Fibroblast of the conjunctiva (primary cell): ENCODE measurements at regions not wholly inside any gene's neighbourhood (a gene's known extent, or its start where the extent isn't known, plus 50 kb on each side); places are given as distances from the start of the nearest gene placed in this dataset.
A peak's percentile ranks its signal among the peaks of the same experiment; 100 is the strongest.

Experiments
- DNase-seq: peaks from one replicate; pipeline ENCODE4 v3.0.0-alpha.2; 2010; ENCODE audit warnings: low read depth

GRCh38 chr4:141783770-141784169 lies 147.4 kb downstream of the IL15 start:
- DNase-seq, result no peak

- DNase-seq, result no peak
Observed at GRCh38 chr4:141786946-141787345, 150.6 kb downstream of the IL15 start.

DNA sequence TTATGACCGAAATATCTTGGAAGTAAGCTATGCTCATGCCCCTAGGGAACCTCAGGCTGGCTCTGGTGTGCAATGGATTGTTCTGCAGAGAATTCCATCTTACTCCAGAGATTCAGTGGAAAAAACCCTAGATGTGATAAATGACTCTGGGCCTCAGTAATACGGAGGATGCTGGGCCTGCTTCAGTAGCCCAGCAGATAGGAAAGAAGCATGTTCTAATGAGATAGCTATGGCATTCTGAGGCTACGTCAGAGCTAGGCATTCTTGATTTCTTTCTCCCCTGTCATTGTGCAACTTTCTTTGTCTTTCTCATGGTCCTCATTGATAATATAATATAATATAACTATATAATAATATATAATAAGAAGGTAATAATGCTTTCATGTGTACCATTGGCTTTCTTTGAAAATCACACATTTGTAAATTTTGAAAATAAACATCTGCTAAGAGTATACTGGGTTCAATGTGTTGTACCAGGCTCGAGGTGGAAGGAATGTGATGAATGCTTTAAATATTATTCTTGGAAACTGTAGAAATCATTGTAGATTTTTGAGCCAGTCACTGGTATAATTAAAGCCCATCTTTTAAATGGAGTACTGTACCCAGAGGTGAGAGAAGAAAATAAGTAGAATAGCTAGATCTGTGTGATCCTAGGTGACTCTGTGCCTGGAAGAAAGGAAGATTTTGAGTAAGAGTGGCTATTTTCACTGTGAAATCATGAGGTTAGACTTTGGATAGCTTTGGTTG lies 152.0 kb downstream of the IL15 start:
- DNase-seq, result no peak

DNA sequence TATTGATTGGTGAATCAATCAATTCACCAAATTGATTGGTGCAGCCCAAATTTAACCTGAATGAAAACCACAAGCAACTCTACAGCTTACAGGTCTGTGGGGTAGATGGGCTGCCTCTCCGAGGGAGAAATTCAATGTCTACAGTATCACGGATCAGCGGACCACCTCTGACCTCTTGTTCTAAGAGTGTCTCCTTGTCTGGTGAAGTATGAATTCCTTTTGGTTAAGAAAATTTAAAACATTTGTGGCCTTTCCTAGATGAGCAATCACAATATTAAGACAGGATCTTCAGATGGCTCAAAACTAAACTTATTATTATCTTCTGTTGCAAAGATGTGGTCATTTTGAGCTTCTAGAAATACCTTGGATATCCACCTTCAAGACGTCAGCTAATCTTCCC lies 153.3 kb downstream of the IL15 start:
- no peak for DNase-seq

- no peak for DNase-seq
Observed at GRCh38 chr4:141792164-141792563, 155.8 kb downstream of the IL15 start.

DNA sequence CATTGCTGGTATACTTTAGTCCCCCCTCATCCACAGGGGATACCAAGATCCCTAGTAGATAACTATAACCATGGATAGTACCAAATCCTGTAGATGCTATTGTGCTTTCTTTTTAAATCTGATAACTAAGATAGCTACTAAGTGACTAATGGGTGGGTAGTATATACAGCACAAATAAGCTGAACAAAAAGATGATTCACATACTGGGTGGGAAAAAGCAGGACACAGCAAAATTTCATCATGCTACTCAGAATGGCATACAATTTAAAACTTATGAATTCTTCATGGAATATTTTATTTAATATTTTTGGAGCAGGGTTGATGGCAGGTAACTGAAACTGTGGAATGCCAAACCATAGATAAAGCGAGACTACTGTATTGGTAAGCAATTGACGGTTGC lies 161.6 kb downstream of the IL15 start:
- no peak for DNase-seq

DNA sequence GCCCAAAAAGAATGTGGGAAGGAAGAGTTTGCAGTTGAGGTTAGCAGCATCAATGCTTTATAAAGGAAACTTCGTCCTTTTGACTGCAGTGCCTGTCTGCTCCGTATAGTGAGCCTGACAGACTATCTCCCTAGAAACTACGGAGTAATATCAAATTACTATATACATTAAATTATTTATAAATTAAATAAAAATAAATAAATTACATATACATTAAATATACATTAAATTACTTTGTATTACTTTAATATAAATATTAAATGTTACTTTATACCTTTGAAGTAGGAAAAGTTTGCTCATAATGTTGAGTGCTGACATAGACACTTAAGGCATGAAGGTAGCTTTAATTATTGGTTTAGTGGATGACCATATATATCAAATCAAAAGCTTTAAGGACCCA lies 165.2 kb downstream of the IL15 start:
- DNase-seq, result no peak

DNA sequence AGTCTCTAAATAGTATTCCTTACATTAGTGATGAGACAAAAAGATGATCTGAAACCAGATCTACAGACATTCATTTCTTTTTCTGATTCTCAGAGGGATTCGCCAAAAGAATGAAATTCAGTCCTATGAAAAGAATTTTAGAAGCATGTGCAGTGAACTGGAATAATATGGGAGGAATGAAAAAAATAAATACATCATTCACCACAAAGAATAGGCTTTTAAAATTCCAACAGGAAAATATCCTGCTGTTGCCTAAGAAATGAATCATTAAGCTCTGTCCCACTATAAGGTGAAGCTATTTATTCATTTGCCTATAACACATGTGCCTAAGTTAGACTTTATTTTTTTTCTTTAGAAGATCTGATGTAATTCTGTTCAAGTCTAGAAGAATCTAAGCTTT lies 165.9 kb downstream of the IL15 start:
- no peak for DNase-seq

DNA sequence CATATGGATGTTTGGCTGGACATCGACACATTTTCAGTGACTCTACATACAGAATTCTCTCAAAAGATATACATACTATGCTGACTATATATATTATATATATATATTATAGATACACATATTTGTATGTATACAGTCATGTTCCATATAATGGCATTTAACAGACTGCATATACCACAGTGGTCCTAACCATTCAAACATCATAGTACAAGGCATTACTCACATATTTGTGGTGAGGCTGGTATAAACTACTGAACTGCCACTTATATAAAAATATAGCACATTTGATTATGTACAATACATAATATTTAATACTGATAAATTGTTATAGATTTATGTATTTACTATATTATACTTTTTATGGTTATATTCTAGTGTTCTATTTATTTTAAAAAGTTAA lies 168.5 kb downstream of the IL15 start:
- DNase-seq, result no peak

DNA sequence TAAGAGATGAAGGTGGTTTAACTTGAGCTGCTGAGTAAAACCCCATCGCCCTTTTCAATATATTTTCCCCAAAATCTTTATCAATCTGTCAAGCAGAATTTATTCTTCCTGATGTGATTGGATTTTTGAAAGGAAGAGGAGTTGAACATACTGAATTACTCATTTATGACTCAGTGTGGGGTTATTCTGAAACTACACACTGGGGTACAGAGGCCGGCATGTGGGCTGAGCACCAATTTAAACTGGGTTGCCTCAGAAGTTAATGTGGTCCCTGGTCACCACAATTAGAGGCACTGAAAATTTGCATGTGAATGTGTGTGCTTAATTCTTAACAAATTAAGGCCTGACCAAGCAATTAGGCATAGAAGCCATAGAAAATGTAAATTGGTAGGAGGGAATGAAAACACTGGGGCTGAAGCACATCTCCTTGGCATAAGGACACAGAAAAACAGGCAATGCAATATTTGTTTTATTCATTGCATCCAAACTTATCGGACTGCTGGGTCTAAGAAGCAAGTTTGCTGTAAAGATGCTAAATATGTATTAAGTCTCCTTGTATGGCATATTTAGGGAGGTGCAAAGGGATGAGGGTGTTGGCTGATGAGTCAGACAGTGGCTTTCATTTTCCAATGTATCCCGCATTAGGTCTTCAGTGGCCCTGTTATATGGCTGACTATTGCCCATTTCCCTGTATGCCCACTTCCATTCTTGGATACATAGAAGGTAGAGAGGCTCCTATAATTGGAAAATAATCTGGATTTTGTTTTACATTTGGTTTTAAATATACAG lies 170.9 kb downstream of the IL15 start:
- DNase-seq, result no peak

GRCh38 chr4:141810038-141810711 lies 173.8 kb downstream of the IL15 start:
- DNase-seq, result no peak

DNA sequence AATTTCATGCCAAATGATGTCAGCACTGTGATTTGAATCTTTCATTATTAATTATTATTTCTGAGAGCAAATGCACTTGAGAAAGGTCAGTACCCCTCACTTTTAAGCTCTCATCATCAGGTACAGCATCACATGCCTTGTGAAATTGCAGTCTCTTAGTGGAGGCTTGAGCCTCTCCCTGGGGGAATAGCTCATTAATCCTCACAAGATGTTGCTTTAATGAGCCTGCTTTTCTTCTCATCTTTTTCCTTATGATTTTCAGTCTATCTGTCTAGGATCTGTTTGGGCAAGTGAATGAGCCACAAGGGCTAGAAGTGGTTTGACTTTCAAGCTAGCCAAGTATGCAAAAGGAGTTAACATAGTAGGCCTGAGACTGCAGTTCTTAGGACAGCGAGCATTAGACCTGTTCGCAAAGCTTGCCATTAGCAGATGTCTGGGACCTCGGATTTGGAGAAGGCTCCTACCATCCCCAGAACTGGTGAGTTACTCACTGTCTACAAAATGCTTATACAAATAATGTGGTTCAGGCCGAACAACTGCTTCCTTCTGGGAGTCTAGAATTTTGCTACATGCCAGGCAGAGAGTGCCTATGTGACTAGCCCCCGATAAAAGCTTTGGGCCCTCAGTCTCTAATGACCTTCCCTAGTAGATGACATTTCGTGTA lies 174.5 kb downstream of the IL15 start:
- no peak for DNase-seq

DNA sequence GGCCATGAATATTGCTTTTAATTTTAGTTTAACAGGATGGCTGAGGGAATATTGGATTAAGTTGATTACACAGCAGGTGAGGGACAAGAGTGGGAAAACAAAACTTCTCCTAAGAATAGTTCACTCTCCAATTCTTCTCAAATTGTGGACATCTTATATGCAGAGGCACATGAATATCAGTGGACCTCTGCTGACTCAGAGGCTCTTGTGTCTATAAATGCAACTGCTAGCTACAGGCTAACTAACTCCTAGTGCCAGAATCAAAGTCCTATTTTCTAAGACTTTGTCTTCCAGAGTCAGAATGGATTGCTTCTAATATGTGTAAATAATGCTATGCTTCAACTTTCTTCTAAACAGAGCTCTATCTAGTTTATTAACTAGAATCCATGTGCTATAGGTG lies 175.8 kb downstream of the IL15 start:
- DNase-seq, result no peak

GRCh38 chr4:141814499-141814898 lies 178.1 kb downstream of the IL15 start:
- DNase-seq, result no peak

DNA sequence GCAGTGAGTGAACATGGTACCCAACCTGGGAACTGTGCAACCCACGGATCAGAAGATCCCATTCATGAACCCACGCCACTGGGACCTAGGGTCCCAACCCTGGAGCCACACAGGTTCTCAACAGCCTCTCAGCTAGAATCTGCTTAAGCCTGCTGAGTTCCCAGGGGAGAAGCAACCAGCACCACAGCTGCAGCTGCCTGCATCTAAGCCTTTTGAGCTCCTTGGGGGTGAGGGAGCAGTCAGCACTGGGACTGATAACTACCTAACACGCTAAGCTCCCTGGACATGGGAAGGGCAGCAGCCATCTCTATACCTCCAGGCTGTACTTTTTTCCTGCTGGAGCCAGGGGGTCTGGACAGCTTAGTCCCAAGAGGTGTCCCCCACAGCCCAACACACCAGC lies 179.3 kb downstream of the IL15 start:
- DNase-seq, result no peak

GRCh38 chr4:141826260-141826659 lies 189.9 kb downstream of the IL15 start:
- no peak for DNase-seq

DNA sequence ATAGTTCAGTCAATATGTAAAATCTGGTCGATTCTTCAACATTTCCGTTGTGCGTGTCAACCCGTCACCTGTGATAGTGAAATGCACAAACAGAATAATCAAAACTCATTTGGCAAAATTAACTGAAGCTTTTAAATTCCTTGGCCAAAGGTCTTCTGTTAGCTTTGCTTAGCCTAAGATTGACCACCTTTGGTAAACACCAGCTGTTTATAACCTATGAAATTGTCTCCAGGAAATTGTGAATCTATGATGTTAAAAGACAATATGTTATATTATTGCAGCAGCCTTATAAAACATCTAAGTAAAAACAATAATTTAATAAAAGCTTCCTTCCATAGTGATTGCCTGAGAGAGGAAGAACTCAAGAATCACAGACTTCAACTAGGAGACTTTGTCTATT lies 196.8 kb downstream of the IL15 start:
- no peak for DNase-seq

DNA sequence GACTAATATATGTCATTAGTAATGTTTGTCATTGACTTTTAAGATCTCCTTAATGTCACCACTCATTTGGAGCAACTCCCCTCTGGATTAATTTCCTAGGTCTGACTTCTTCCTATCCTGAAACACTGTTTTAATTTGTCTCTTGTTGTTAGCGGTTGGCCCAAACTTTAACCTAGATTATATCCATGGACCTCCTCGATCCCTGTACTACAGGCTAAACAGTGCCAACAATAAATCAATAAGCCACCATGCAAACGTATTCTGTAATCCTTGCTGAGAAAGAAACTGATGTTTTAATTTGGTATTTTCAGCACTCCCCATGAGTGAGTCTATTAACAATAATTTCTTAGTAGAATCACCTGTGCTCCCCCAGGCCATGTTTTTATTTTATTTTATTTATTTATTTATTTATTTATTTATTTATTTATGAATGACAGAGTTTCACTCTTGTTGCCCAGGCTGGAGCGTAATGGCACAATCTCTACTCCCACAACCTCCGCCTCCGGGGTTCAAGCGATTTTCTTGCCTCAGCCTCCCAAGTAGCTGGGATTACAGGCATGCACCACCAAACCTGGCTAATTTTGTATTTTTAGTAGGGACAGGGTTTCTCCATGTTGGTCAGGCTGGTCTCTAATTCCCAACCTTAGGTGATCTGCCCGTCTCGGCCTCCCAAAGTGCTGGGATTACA lies 204.1 kb downstream of the IL15 start:
- no peak for DNase-seq

- DNase-seq, result no peak
Observed at GRCh38 chr4:141843136-141843535, 206.8 kb downstream of the IL15 start.

GRCh38 chr4:141845901-141846300 lies 209.5 kb downstream of the IL15 start:
- no peak for DNase-seq

DNA sequence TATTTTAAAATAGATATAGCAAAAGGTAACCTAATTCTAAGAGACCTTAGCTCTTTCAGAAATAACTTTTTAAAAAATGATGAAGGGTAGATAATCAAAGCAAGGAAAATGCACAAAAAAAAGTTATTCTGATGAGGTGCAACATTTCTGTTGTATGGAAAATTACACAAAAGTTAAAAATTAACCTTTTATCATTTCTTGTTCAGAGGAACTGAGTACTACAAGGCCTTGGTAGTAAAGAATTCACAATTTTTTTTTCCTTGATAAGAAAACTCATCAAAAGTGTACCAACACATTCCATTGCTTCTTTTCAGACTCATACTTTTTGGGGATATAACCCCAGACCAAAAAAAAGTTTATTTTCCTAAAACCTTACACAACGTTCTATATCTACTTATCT lies 213.0 kb downstream of the IL15 start:
- no peak for DNase-seq

DNA sequence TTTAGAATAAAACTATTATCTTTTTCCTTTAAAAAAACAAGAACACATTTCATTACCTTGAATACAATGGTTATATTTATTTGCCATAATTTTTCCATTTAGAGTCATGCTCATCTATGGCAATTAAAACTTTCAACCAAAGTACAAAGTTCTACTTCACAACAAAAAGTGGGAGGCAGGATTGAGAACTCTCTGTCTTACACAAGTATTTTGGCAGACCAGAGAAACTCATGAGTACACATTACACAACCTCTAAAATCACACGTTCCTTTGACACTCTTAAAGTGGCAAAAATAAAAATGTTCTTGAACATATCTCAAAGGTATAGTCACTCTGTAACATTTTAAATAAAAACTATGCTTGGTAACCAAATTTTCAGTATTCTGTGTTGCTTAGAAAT lies 213.4 kb downstream of the IL15 start:
- DNase-seq, result peak; percentile 13
